ENCODE measurements at regions not wholly inside any gene's neighbourhood (a gene's known extent, or its start where the extent isn't known, plus 50 kb on each side); places are given as distances from the start of the nearest gene placed in this dataset.

DNA sequence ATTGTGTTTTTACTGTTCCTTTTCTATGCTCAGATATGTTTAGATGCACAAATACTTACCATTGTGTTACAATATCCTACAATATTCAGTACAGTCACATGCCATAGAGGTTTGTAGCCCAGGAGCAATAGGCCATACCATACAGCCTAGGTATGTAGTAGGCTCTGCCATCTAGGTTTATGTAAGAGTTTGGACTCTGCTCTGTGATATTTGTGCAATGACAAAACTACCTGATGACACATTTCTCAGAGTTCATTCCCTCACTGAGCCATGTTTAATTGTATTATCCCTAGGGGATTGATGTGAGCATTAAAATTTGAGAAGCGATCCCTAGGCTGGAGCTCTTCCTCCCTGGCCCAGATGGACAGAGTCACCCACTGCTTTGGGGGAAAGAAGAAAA lies 270.0 kb upstream of the PROK2 start:
- TF ChIP-seq POLR2A (IDR thresholded peaks at IDR 0.05): no peak
- TF ChIP-seq, protein P1, sequence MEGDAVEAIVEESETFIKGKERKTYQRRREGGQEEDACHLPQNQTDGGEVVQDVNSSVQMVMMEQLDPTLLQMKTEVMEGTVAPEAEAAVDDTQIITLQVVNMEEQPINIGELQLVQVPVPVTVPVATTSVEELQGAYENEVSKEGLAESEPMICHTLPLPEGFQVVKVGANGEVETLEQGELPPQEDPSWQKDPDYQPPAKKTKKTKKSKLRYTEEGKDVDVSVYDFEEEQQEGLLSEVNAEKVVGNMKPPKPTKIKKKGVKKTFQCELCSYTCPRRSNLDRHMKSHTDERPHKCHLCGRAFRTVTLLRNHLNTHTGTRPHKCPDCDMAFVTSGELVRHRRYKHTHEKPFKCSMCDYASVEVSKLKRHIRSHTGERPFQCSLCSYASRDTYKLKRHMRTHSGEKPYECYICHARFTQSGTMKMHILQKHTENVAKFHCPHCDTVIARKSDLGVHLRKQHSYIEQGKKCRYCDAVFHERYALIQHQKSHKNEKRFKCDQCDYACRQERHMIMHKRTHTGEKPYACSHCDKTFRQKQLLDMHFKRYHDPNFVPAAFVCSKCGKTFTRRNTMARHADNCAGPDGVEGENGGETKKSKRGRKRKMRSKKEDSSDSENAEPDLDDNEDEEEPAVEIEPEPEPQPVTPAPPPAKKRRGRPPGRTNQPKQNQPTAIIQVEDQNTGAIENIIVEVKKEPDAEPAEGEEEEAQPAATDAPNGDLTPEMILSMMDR (IDR thresholded peaks at IDR 0.05): no peak
- no peak for TF ChIP-seq EP300 (IDR thresholded peaks at IDR 0.05)
